ENCODE measurements at regions not wholly inside any gene's neighbourhood (a gene's known extent, or its start where the extent isn't known, plus 50 kb on each side); places are given as distances from the start of the nearest gene placed in this dataset.
"Not testable (repeated sequence)": the region's sequence is repeated elsewhere in the genome, so short reads cannot be mapped to it uniquely, and the experiment has no call there.

DNA sequence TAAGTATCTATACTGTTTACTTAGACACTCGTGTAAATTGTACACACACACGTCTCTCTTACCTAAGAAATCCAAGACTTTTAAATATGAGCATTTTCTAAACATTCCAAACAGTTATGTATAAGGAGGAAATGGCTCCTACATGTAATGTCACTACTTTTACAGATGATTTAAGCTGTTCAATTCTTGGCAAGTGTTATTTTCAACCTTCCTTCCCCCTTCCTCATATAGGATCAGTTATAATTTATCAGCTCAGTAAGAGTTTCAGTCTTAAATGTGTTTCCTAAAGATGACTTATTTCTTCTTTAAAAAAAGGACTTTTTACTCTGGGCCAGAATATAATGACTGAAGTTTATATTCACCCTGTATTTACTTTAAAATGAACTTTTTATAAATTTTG, 601.1 kb downstream of the ANKRD50 start:
- no peak for DNase-seq (ENCODE audit: low read depth)

DNA sequence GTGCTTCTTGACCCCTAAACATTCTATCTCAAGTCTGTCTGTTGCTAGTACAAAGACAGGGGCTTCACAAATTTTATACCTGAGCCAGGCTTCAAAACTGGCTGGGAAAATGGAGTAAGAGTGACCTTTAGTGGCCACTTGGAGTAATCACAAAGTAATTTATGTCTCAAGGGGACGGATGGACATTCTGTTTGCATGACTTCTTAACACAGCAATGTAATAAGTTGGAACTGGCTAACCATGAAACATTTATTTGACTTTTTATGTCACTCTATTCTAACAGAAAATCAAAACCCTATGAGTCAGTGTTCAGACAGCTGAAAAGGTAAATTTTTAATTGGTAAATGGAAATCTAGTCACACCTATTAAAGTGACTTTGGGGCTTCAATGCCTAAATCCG, 600.6 kb downstream of the ANKRD50 start:
- peak; percentile 73 for DNase-seq (ENCODE audit: low read depth)

DNA sequence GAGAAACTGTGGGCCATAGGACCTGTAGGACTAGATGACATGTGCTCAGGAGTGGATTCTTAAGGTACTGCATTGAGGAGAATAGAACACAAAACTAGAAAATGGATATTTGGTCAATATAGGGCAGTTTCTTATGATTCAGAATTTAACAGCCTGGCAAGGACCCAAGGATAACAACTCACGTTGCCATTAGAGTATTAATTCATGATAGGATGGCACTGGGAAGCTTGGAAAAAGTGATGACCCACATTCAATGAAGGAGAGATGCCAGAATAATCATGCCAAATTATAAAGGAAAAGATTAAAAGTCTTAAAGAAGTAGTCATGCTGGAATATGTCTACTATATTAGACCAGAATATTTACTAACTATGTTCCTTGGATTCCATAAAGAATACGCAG, 594.5 kb downstream of the ANKRD50 start:
- DNase-seq (ENCODE audit: low read depth) = no peak

DNA sequence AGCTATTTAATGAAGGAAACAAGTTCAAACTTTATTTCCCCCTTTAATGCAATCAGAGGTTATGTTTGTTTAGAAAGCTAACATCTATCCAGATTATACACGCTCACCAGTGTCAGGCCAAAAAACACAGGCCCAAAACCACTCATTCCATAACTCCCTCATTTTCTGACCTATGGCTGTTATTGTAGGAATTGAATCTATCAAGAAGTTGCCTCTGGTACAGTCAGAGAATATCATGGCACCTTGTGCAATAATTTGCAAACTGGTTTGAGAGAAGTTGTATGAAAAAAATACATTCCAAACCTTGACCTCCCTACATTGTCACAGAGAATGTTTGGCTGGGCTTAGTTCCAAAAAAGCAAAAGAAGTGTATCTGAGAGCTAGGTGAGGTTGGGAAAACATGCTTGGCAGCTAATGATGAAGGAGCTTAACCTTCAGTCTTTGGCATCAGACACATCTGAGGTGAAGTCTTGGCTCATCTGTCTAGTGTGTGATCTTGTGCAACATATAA, 591.0 kb downstream of the ANKRD50 start:
- no peak for DNase-seq (ENCODE audit: low read depth)

DNA sequence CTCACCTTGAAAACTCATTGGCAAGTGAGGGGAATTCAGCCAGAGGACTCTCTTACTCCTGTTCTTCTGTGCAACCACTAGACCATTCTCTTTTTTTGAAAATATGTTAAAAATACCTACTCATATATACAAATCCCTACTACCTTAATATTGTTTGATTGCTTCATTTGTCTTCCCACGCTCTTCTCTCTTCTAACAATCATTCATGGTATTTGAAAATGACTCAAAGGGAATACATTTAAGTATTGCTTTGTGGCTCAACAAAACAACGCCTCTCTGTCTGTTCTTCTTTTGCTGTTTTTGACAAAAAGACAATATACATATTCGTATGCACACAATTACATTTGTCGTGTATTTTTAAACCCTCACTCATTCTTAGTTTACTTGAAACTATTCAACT, 589.4 kb downstream of the ANKRD50 start:
- no peak for DNase-seq (ENCODE audit: low read depth)

DNA sequence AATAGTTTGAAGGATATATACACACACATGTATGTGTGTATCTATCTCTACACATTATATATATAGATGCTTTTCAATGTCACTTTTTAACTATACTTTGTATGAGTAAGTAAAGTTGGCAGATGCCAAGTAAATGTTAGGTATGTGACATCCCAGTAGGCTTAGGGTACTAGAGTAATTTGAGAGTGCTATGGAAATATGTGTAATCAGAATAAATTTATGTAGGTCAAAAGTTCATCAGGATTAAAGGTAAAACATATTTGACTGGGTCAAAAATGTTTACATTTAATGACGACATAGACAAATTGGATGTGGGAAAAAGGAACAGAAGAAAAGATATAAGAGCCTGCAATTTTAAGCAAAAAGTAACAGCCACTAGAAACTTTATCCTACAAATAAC, 588.8 kb downstream of the ANKRD50 start:
- DNase-seq (ENCODE audit: low read depth) = no peak

DNA sequence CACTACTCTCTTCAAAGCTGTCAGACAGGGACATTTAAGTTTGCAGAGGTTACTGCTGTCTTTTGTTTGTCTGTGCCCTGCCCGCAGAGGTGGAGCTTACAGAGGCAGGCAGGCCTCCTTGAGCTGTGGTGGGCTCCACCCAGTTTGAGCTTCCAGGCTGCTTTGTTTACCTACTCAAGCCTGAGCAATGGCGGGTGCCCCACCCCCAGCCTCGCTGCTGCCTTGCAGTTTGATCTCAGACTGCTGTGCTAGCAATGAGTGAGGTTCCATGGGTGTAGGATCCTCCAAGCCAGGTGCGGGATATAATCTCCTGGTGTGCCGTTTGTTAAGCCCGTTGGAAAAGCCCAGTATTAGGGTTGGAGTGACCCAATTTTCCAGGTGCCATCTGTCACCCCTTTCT, 581.2 kb downstream of the ANKRD50 start:
- DNase-seq (ENCODE audit: low read depth) = not testable (repeated sequence)

DNA sequence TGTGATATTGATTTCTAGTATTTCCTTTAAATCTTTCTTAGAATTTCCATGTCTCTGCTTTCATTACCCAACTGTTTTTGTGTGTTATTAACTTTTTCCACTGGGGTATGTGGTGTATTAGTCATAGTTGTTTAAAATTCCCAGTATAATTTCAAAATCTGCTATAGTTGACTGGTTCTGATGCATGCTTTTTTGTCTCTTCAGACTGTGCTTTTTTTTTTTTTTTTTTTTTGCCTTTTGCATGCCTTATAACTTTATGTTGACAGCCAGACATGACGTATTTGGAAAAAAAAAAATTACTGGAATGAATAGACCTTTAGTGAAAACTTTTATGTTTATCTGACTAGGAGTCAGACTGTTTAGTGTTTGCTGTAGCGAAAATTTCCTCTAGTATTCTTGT, 580.4 kb downstream of the ANKRD50 start:
- DNase-seq (ENCODE audit: low read depth) = peak; percentile 4

DNA sequence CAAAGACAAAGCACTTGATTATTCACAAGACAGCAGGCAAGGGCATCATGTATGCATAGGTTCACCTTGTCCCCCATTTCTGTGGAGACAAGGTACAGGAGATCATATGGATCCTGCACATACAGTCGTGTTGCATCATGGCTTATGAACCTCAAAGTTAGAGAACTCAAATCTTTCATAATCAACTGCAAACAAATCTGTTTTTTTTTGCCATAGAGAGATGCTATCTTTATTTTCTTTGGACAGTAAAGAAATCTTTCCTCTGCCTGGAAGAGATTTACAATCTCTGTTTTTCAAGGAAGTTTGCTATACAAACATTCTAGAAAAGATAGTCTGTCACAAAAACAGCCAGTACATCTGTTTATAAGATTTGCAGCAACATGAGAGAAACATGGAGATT, 578.8 kb downstream of the ANKRD50 start:
- DNase-seq (ENCODE audit: low read depth) = no peak

DNA sequence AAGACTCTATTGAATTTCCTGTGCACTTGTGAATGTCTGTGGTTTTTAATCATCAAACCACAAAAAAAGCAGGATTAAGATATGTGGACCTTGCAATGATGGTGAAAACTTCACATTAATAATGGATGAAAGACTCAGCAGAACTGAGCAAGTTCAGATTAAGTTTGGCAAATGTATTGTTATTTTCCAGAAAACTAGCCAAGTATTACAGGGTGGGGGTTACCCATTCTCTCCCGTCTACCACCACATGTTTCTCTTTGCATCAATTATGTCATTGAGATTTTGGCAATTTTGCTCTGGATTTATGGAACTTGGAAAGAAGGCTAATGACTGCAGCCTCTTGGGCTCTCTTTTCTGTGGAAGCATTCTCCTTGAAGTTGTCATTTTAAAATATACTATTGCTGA, 577.1 kb downstream of the ANKRD50 start:
- peak; percentile 34 for DNase-seq (ENCODE audit: low read depth)

DNA sequence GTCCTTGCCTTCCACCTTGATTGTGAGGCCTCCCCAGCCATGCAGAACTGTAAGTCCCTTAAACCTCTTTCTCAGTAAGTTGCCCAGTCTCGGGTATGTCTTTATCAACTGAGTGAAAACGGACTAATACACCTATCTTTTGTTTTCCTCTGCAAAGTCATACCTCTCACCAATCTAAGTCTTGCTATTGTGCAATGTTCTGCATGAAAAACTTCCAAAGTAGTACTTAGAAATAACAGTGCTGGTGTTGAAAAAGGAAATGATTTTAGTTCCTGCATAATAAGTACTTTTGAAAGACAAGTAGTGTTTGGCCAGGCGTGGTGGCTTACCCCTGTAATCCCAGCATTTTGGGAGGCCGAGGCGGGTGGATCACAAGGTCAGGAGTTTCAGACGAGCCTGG, 573.5 kb downstream of the ANKRD50 start:
- DNase-seq (ENCODE audit: low read depth) = no peak

DNA sequence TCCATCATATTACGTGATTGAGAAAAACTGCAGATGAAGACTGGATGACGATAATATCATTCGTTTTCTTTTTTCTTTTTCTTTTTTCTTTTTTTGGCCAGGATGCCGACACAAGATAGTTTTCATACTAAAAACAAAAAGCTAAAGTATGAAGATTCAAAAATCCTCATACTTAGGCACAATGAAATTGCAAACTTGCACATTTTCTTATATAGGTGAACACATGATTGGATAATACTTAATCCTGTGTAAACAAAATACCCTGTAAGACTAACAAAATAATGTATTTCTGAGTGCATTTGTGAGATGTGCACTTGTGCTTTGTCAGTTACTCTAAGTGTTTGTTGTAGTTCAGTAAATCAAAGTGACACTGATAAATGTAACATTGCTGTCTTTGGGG, 568.9 kb downstream of the ANKRD50 start:
- DNase-seq (ENCODE audit: low read depth) = no peak

DNA sequence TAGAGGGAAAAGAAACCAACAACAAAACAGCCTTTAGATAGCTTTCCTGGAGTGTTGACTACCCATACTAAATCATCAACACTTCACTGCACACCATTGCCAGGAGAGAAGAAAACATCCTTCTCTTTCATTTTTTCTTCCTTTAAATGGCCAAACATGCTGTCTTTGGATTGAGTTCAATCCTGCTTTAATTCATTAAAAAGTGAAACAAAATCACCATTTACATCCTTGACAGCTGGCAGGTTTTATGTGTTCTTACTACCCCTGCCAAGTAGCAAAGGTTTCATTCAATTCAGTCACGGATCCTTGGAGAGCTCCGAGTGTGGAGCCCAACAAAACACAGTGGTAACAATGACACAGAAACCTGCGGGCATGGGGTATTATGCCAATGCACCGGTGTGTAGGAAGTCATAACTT, 568.3 kb downstream of the ANKRD50 start:
- DNase-seq (ENCODE audit: low read depth) = no peak

DNA sequence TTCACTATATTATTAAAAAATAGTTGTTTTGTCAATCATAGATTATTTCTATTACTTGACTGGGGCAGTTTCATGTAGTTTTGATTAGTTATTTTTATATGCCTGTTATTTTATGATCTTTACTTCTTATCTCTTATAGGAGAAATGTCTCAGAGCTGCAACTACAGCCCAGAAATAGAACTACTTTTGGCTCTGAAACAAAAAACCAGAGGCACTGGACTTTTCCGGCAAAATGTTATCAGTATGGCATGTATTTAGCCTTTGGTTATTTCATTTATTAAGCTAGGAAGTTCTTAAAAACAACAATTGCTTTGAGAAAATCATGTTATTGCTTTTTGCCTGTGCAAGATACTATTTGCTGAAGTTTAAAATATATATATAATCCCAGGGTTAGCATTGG, 566.5 kb downstream of the ANKRD50 start:
- no peak for DNase-seq (ENCODE audit: low read depth)

DNA sequence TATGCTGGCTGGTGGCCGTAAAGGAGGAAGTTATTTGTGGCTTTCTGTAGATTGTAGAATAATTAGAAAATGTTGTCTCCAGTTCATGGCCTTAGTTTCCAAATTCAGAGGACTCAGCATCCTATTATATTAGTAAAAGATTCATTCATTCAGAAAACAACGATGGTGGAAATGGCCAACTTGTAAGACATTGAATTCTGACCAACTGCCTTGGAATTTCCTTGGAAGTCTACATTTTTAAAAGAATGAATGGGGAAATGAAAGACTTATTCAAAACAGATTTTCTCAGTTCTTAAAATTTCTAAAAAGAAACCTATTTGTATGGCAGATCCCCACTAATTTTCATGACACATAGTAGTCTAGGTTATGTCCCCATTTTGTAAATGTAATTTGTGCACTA, 561.5 kb downstream of the ANKRD50 start:
- no peak for DNase-seq (ENCODE audit: low read depth)

DNA sequence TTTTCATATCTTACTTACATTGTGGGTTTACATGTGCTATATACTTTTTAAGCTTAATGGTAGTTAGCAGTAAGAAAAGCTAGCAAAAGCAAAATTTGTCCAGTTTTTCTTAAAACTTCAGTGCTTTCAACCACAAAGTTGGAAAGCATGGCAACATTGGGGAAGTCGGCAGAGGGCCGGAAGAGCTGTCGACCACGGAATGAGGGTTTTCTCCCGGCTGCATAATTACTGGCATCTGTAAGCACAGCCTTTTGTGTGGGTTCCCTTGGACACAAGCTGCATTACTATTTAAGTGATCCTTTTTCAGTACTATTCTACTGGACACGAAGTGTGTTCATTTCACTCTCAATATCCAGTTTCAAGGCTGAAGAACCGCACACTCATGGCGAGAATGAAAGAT, 560.4 kb downstream of the ANKRD50 start:
- no peak for DNase-seq (ENCODE audit: low read depth)

DNA sequence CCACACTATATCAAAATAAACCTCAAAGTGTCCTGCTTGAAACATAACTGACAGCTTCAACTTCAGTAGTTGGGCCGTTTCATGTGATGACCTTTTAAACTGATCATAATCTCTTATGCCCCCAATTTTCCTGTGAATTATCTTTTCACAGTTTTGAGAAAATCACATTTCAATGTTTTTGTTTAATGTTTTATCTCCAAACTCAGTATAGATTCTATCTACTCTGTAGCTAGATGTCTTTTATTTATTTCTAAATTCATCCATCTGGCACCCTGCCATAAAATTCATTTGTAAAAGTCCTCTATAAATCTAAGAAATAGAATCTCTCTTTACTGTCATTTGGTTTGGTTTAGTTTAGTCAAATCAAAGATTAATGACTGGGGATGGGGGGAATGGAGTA, 557.3 kb downstream of the ANKRD50 start:
- DNase-seq (ENCODE audit: low read depth) = no peak

DNA sequence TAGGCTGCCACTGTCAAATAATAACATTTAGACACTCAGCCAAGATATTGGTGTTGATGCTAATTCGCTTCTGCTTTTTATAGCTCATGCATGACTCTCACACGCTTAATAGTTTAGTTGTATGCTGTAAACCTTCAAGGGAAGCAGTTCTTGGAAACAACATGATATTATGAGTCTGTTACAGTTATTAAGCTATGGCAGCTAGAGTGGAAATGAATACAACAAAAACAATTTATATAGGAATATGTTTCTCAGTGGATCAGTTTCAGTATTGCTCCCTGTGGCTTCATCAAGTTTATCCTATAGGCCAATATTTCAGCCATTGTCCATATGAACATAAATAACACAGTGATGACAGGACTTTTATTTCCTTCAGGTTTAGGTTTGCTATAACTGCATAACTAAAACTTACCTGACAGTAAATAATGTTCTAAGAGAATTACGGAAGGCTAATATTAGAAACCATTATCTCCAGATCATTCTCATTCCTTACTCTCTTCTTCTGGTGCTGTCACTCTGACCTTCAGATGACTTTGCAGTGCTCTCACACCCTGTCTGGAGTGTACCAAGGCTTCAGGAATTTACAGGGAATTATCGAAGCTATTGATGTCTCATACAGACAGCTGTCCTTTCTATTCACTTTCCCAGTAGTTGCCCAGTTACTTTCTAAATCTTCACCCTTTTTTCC, 555.0 kb downstream of the ANKRD50 start:
- no peak for DNase-seq (ENCODE audit: low read depth)

DNA sequence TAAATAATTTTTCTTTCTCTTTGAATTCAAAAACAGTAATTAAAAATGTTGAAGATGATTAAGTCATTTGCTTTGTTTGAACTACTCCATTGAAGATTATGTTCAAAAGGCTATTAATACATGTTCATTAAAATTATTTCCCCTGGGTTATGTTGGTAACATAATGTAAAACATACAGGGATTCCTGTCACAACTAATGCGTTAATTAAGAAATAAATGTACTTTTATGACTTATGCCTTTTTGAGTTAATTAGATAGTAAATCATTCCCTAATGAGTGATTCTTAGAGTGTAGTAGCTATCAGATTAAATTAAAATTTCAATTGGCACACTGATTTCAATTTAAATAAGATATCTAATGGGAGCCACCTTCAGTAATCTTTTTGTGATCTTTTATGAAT, 549.1 kb downstream of the ANKRD50 start:
- no peak for DNase-seq (ENCODE audit: low read depth)

DNA sequence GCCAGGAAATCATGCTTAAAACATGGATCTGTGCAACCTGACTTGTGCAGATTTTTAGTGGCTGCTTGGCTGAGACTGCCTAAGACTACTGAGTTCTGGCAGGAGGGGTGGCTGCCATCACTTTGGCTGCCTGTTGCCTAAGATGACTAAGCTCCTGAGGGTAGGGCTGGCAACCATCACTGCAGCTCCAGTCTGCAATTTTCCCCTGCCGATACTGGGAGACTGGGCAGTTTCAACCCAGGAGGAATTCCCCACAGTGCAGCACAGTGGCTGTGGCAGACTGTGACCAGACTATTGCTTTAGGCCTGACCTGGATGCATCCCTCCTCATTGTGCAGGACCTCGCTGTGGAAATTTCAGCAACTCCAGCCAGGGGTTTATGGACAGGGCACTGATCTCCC, 544.9 kb downstream of the ANKRD50 start:
- no peak for DNase-seq (ENCODE audit: low read depth)

DNA sequence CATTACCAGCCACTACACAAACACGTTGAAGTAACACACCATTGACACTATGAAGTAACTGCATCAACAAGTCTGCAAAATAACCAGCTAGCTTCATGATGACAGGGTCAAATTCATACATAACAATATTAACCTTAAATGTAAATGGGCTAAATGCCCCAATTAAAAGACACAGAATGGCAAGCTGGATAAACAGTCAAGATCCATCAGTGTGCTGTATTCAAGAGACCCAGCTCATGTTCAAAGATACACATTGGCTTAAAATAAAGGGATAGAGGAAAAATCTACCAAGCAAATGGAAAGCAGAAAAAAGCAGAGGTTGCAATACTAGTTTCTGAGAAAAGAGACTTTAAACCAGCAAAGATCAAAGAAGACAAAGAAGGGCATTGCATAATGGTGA, 543.0 kb downstream of the ANKRD50 start:
- DNase-seq (ENCODE audit: low read depth) = not testable (repeated sequence)

DNA sequence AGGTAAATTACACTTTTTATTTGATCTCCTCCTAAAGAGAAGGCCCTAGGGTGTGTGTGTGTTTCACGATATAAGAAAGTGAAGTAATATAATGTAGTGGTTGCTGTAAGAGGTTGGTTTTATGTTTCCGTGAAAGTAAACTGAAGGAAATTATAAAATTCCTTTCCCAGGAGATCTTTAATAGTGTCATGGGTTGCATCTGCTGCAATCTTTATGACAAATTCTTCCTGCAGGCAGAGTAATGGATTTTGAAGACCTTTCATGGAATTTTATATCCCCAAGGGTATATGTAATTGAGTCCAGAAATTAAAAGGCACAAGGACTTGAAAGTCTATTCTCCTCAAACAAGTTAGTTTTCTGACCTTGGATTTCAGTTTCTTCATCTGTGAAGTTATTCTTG, 538.6 kb downstream of the ANKRD50 start:
- no peak for DNase-seq (ENCODE audit: low read depth)

DNA sequence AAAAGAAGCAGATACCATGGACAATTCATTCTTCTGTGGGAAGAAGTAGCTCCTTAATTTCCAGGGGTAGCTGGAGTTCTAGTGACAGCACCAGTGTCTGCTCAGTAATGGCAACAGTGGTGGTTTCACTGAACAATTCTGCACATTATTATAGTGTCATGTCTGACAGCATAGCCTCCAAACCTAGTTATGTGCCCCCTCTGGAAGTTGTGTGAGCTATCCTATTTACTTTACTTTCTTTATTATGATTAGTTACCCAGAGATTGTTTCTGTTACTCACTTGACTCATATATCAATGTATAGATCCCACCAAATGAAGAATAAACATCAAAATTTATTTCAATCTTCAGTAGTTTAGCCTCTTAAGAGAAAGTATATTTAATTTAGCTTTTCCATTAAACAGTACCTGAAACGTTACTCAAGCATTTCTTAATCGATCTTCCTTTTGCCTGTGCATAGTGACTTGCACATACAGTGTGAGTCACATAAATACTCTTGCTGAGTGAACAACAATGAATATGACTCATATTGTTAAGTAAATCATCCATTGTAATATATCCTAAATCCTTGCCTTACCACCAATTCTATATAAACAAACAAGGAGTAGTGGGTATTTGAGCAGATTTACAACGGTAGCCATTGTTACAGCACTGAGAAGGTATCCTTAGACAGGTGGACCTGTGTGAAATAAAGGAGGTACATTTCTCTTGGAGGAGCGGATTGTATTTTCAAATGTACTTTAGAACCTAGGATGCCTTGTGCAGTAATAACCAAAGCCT, 534.7 kb downstream of the ANKRD50 start:
- DNase-seq (ENCODE audit: low read depth) = peak; percentile 90
